HL-60 (cell line): ENCODE measurements at regions not wholly inside any gene's neighbourhood (a gene's known extent, or its start where the extent isn't known, plus 50 kb on each side); places are given as distances from the start of the nearest gene placed in this dataset.
A peak's percentile ranks its signal among the peaks of the same experiment; 100 is the strongest.
"Not testable (repeated sequence)": the region's sequence is repeated elsewhere in the genome, so short reads cannot be mapped to it uniquely, and the experiment has no call there.

Experiments used
- DNase-seq, 2 experiments: peaks; one replicate each; pipeline ENCODE4 v3.0.0-alpha.2; 2010 to 2020; ENCODE audit warnings: low read depth in 1 of 2, low spot score in 1 of 2
- H3K27ac ChIP-seq: fragments of 250-450 bp; sonication (Bioruptor Pico); replicated peaks from 2 replicates; pipeline ENCODE4 v1.5.1; 2020; ENCODE audit warnings: mild to moderate bottlenecking, moderate library complexity
- H3K27me3 ChIP-seq: fragments of 250-450 bp; sonication (Bioruptor Pico); 2 replicates; pipeline ENCODE4 v1.5.1; 2021; ENCODE audit warnings: mild to moderate bottlenecking, moderate library complexity; ENCODE audit not compliant: insufficient read depth, poor library complexity, severe bottlenecking
- H3K4me3 ChIP-seq: replicated peaks from 2 replicates; pipeline ENCODE4 v1.5.1; 2011; ENCODE audit warnings: mild to moderate bottlenecking, control low read depth, low read length; ENCODE audit not compliant: insufficient read depth
- POLR2AphosphoS5 ChIP-seq: IDR thresholded peaks from 2 replicates; pipeline ENCODE4 v1.6.1; 2012; ENCODE audit warnings: low read depth

GRCh38 chr16:29300541-29301535 lies 105.7 kb downstream of the NPIPB11 start:
- peak overlapping the region; percentile 73 for H3K27ac ChIP-seq
- H3K4me3 ChIP-seq, H3K27me3 ChIP-seq, DNase-seq: not testable (repeated sequence)

DNA sequence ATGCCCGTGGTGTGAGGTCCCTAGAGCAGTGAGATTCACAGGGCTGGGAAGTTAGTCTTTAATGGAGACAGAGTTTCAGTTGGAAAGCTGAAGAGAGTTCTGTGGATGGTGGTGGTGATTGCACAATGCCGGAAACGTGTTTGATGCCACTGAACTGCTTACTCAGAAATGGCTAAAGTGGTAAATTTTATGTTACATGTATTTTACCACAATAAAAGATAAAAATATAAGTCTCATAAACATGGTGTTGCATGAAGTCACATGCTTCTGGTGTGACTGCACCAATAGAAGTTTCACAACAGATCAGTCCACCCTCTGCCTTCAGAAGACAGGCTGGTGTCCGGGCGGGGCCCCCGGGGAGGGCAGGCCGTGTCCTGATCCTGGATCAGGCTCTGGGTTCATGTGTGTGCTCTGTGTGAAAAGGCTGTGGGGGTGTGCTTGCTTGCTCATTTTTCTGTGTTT lies 106.5 kb downstream of the NPIPB11 start:
- H3K27me3 ChIP-seq, H3K4me3 ChIP-seq: not testable (repeated sequence)
- peak overlapping the region; percentile 73 for H3K27ac ChIP-seq
- TF ChIP-seq POLR2AphosphoS5 = 0 out of 2 replicates have a peak, but pooled peaks have one; percentile 17
- peak; percentile 54 to 60 for DNase-seq

DNA sequence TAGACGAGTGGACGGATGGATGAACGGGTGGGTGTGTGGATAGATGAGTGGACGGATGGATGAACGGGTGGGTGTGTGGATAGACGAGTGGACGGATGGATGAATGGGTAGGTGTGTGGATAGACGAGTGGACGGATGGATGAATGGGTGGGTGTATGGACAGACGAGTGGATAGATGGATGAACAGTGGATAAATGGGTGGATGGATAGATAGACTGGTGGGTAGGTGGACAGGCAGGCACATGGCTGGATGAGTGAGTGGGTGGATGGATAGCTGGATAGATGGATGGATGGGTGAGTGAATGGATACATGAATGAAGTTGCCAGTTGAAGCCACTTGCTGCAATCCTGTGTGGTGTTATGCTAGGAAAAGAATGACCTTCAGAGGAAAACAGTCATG lies 107.5 kb downstream of the NPIPB11 start:
- not testable (repeated sequence) for H3K27me3 ChIP-seq, H3K27ac ChIP-seq, DNase-seq, H3K4me3 ChIP-seq

- H3K4me3 ChIP-seq, H3K27ac ChIP-seq, DNase-seq, H3K27me3 ChIP-seq: not testable (repeated sequence)
Measured at GRCh38 chr16:29298307-29298706, 108.2 kb downstream of the NPIPB11 start.

DNA sequence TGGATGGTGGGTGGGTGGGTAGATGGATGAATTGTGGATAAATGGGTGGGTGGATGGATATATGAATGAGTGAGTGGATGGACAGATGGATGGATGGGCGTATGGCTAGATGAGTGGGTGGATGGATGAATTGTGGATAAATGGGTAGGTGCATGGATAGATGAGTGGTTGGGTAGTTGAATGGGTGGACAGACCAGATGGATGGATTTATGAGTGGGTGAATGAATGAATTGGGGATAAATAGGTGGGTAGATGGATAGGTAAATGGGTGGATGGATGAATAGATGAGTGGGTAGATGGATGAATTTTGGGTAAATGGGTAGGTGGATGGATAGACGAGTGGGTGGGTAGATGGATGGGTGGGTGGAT lies 108.7 kb downstream of the NPIPB11 start:
- not testable (repeated sequence) for H3K27ac ChIP-seq, H3K4me3 ChIP-seq, H3K27me3 ChIP-seq, DNase-seq

- not testable (repeated sequence) for H3K27me3 ChIP-seq, DNase-seq, H3K27ac ChIP-seq, H3K4me3 ChIP-seq
Measured at GRCh38 chr16:29297144-29297808, 109.2 kb downstream of the NPIPB11 start.

- DNase-seq, H3K27ac ChIP-seq, H3K4me3 ChIP-seq, H3K27me3 ChIP-seq: not testable (repeated sequence)
Measured at GRCh38 chr16:29296176-29296575, 110.3 kb downstream of the NPIPB11 start.

DNA sequence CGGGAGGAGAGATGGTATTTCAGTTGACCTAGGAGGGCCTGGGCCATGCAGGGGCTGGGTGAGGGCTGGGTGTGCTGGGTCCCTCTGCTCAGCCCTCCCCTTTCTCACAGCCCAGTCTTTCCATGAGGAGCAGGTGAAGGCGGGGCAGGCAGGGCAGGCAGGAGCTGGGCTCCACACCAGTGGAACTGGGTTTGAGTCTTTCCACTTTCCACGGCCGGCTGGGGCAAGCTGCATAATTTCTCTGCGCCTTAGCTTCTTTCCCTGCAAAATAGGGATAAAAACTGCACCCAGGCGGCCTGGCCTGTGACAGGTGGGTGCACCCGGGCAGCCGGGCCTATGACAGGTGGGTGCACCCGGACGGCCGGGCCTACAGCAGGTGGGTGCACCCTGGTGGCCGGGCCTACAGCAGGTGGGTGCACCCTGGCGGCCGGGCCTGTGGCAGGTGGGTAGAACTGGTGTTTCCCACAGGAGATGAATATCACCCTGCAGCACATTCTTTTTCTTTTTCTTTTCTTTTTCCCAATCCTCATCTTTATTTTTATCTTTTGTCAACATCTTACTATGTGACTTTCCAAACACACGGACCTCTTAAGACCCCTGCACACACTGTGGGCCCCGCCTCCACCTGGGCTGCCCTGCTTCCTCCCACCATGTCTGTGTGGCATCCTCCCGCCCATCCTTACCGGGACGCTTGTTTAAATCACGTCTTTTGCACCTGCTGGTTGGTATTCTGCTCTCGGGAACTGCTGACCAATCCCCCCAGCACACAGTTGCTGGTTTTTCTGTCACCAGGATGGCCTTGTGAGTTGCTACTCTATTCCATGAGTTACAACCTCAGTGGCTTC lies 111.3 kb downstream of the NPIPB11 start:
- not testable (repeated sequence) for H3K27ac ChIP-seq, H3K4me3 ChIP-seq, DNase-seq, H3K27me3 ChIP-seq

GRCh38 chr16:29294400-29294933 lies 112.0 kb downstream of the NPIPB11 start:
- H3K27ac ChIP-seq, H3K27me3 ChIP-seq, H3K4me3 ChIP-seq, DNase-seq: not testable (repeated sequence)

DNA sequence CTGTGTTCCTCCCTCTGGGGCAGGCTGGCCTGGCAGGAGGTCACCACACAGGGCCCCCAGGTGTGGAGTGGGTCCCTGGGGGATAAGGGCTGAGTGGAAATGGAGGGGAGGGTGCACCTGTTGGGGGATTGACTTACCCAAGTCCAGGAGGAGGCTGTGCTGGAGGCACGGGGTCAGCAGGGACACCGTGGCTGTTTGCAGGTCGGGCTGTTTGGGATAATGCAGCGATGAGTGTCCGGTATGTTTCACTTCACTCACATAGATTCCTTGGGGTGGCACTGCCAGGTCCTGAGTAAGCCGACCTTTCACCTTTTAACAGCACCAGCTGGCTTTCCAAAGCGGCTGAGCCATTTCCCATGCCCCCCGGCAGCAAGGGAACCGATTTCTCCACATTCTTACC lies 113.0 kb downstream of the NPIPB11 start:
- H3K4me3 ChIP-seq, H3K27ac ChIP-seq, DNase-seq, H3K27me3 ChIP-seq: not testable (repeated sequence)

- H3K27me3 ChIP-seq, DNase-seq, H3K4me3 ChIP-seq, H3K27ac ChIP-seq: not testable (repeated sequence)
Measured at GRCh38 chr16:29292952-29293471, 113.5 kb downstream of the NPIPB11 start.

GRCh38 chr16:29291329-29292271 lies 114.9 kb downstream of the NPIPB11 start:
- not testable (repeated sequence) for DNase-seq, H3K27ac ChIP-seq, H3K4me3 ChIP-seq, H3K27me3 ChIP-seq
